ENCODE measurements at regions not wholly inside any gene's neighbourhood (a gene's known extent, or its start where the extent isn't known, plus 50 kb on each side); places are given as distances from the start of the nearest gene placed in this dataset.

DNA sequence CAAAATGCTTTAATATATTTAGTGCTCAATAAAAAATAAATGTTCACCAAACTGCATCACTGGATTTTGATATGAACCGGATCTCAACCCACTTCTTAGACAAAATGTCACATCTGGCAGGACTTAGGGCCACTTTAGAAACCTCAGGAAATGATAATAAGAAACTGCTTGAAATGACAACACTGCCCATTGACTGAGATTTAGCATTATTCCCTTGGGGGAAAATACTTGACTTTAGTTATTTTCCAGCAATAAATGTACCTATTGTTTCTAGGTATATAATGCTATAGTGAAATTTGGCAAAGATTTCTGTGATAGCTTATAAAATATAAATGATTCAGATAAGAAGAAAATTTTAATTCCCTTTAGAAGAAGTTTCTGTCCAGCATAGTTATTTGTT is 195.1 kb downstream of the ICOS start:
- TF ChIP-seq, protein P1, sequence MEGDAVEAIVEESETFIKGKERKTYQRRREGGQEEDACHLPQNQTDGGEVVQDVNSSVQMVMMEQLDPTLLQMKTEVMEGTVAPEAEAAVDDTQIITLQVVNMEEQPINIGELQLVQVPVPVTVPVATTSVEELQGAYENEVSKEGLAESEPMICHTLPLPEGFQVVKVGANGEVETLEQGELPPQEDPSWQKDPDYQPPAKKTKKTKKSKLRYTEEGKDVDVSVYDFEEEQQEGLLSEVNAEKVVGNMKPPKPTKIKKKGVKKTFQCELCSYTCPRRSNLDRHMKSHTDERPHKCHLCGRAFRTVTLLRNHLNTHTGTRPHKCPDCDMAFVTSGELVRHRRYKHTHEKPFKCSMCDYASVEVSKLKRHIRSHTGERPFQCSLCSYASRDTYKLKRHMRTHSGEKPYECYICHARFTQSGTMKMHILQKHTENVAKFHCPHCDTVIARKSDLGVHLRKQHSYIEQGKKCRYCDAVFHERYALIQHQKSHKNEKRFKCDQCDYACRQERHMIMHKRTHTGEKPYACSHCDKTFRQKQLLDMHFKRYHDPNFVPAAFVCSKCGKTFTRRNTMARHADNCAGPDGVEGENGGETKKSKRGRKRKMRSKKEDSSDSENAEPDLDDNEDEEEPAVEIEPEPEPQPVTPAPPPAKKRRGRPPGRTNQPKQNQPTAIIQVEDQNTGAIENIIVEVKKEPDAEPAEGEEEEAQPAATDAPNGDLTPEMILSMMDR (IDR thresholded peaks at IDR 0.05; ENCODE audit: low read length) = no peak
- no peak for TF ChIP-seq EZH2 (IDR thresholded peaks at IDR 0.05; ENCODE audit: borderline replicate concordance, low read length)
